HEK293 (cell line): ENCODE measurements at regions not wholly inside any gene's neighbourhood (a gene's known extent, or its start where the extent isn't known, plus 50 kb on each side); places are given as distances from the start of the nearest gene placed in this dataset.

Experiments used
- SCRT2 ChIP-seq: fragments of 450-650 bp; formaldehyde crosslinking; IDR thresholded peaks from 2 replicates; pipeline ENCODE4 v1.5.1; 2016; ENCODE audit warnings: missing biosample characterization, missing genetic modification characterization
- ZNF138 ChIP-seq: fragments of 450-650 bp; formaldehyde crosslinking; IDR thresholded peaks from 2 replicates; pipeline ENCODE4 v1.5.1; 2016; ENCODE audit warnings: missing biosample characterization, missing genetic modification characterization, borderline replicate concordance
- ZNF146 ChIP-seq: fragments of 450-650 bp; formaldehyde crosslinking; IDR thresholded peaks from 2 replicates; pipeline ENCODE4 v1.5.1; 2016; ENCODE audit warnings: missing biosample characterization, missing genetic modification characterization
- ZNF324 ChIP-seq: fragments of 450-650 bp; formaldehyde crosslinking; IDR thresholded peaks from 2 replicates; pipeline ENCODE4 v1.5.1; 2016; ENCODE audit warnings: missing biosample characterization, missing genetic modification characterization
- ZNF521 ChIP-seq: fragments of 450-650 bp; formaldehyde crosslinking; IDR thresholded peaks from 2 replicates; pipeline ENCODE4 v1.5.1; 2017; ENCODE audit warnings: missing biosample characterization, mild to moderate bottlenecking, missing genetic modification characterization
- ZNF701 ChIP-seq: fragments of 450-650 bp; formaldehyde crosslinking; IDR thresholded peaks from 2 replicates; pipeline ENCODE4 v1.5.1; 2016; ENCODE audit warnings: missing biosample characterization, missing genetic modification characterization
- ZNF76 ChIP-seq: fragments of 450-650 bp; formaldehyde crosslinking; IDR thresholded peaks from 2 replicates; pipeline ENCODE4; 2016; ENCODE audit warnings: low read depth, missing biosample characterization, missing genetic modification characterization, borderline replicate concordance
- ZNF785 ChIP-seq: fragments of 450-650 bp; formaldehyde crosslinking; IDR thresholded peaks from 2 replicates; pipeline ENCODE4 v1.5.1; 2016; ENCODE audit warnings: missing biosample characterization, missing genetic modification characterization
- TF ChIP-seq, protein P1 (sequence below): fragments of 450-650 bp; formaldehyde crosslinking; IDR thresholded peaks from 2 replicates; pipeline ENCODE4 v1.5.1; 2016; ENCODE audit warnings: missing biosample characterization, missing genetic modification characterization

- TF ChIP-seq SCRT2 = no peak
- no peak for TF ChIP-seq ZNF146
- no peak for TF ChIP-seq ZNF521 (tag by site-specific recombination)
- TF ChIP-seq, protein P1, sequence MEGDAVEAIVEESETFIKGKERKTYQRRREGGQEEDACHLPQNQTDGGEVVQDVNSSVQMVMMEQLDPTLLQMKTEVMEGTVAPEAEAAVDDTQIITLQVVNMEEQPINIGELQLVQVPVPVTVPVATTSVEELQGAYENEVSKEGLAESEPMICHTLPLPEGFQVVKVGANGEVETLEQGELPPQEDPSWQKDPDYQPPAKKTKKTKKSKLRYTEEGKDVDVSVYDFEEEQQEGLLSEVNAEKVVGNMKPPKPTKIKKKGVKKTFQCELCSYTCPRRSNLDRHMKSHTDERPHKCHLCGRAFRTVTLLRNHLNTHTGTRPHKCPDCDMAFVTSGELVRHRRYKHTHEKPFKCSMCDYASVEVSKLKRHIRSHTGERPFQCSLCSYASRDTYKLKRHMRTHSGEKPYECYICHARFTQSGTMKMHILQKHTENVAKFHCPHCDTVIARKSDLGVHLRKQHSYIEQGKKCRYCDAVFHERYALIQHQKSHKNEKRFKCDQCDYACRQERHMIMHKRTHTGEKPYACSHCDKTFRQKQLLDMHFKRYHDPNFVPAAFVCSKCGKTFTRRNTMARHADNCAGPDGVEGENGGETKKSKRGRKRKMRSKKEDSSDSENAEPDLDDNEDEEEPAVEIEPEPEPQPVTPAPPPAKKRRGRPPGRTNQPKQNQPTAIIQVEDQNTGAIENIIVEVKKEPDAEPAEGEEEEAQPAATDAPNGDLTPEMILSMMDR (tag by site-specific recombination) = no peak
- no peak for TF ChIP-seq ZNF324
- TF ChIP-seq ZNF701 (tag by site-specific recombination) = no peak
- no peak for TF ChIP-seq ZNF785 (tag by site-specific recombination)
- TF ChIP-seq ZNF76 (tag by site-specific recombination) = no peak
- no peak for TF ChIP-seq ZNF138 (tag by site-specific recombination)
These were observed 282.9 kb downstream of the SOX9 start for GRCh38 chr17:72403713-72404209.
